GDM1 (cell line): ENCODE measurements at regions not wholly inside any gene's neighbourhood (a gene's known extent, or its start where the extent isn't known, plus 50 kb on each side); places are given as distances from the start of the nearest gene placed in this dataset.

Experiments used
- DNase-seq: peaks from one replicate; lab custom pipeline; 2025; lab: John Stamatoyannopoulos, UW

DNA sequence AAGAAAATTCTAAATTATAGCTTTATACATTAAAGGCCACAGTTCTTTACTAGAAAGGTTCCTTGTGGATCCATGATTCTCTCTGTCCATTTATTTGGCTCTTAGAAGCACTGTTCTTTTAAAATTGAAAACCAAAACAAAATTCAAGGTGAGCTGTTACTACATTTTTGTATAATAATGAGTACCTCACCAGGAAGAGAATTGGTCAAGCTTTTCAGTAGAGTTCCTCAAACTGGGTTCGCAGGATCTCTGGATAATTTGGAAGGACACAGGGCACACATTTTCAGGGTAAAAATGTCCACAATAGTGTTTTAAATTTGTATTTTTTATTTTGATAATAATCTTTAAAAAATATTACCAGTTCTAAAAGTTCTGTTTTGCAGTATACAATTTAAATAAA, 93.0 kb downstream of the PPP1R3A start:
- no peak for DNase-seq

DNA sequence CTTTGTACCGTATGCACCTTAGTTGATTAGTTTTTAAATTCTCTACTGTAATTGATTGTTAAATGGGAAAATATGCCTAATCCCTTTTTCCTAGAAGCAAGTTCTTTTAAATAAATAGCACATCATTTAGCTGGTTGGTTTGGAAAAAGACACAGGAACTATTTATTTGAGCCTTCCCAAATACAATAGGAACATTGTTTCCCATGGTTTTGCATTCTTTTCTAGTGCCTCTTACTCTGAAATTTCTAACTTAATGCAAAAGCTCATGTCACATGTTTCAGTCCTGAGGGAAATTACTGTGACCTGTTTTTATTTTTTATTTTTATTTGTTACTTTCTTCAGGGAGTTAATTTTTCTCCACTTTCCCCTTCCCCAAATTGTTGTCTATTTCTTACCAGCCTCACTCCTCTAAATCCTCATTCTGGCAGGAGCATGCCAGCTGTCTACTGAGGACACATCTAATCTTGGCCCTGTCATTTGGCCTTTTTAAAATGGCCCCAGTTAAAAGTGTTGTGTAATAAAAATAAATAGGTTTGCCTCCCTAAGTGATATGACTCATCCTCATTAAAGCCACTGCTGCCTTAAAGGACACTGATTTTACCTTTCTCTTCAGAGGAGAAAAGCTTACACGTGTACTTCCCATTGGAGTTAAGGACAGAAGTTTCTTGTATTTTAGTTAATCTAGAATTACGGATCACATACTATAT, 94.5 kb downstream of the PPP1R3A start:
- no peak for DNase-seq

DNA sequence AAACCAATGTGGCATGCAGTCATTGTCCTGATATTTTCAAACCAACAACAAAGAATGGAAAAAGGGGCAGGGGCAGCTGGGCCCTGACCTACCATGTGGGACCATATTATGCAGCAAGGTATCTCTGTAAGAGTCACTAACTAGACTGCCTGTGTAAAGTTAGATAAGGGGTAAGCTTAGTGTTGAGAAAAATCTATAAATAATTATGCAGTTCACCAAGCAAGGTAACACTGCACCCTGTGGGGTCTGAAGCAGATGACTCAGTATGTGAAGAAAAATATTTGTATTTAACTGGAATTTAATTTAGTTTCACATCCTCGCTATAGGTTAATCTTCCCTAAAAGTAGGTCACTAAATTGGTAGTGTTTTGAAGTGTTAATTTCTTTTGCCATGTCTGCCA, 99.3 kb downstream of the PPP1R3A start:
- no peak for DNase-seq

DNA sequence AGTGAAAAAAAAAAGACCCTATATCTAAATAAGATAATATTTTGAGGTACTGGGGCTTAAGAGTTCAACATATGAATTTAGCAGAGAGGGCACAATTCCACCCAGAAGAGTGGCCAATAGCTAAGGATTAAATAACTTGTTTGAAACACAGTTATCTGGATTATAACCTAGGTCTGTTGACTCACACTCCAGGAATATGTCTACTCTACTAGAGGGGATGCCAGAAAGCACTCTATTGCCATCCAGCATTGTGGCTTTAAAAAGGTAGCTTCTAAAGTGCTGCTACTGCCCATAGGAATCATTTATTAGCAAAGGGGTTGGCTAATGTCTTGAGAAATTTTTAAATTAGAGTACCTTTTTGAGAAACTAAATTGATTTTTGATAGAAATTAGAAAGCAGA, 102.2 kb downstream of the PPP1R3A start:
- no peak for DNase-seq

DNA sequence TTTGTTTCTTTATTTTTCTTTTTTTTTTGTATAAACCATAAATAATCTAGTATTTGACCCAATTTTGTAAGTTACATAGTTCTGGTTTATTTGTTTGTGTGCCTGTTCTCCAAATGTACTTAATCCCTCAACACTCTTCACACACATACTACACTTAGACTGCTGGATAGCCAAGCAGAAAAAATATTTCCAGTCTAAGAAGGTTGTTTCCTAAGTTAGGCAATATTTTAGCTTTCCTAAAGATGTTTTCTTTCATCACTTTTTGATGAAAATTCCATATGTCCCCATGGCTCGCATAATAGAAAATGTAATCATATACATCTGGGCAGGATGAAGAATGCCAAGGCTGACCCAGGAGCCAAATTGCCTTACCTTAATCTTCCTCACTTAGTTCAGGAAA, 105.3 kb downstream of the PPP1R3A start:
- no peak for DNase-seq

DNA sequence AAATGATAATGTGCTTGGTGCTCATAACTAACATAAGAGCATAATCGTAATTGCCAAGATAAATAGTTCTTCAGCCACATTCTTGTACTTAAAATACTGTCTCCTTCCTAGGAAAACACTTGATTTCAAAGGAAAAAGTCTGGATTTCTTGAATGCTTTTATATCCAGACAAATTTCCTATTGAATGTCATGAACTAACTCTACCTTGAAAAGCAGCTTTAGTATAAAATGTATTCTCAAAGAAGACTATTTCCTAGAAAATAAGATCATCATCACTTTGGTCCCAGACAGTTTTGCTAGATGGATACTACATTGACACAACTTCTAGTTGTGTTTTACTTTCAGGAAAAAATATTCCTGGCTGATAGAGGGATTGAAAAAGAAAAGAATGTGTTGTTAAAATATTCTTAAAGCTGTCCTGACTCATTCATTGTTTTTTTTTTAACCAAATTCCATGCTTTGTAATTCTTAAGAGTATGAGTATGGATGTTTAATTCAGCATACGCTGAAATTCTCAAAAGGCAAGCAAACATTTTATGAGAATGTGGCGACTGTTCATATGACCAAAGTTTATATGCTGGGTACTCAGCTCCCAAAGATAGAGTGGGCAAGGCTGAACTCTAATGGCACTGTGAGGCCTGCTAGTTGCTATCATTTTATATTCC, 106.1 kb downstream of the PPP1R3A start:
- no peak for DNase-seq

DNA sequence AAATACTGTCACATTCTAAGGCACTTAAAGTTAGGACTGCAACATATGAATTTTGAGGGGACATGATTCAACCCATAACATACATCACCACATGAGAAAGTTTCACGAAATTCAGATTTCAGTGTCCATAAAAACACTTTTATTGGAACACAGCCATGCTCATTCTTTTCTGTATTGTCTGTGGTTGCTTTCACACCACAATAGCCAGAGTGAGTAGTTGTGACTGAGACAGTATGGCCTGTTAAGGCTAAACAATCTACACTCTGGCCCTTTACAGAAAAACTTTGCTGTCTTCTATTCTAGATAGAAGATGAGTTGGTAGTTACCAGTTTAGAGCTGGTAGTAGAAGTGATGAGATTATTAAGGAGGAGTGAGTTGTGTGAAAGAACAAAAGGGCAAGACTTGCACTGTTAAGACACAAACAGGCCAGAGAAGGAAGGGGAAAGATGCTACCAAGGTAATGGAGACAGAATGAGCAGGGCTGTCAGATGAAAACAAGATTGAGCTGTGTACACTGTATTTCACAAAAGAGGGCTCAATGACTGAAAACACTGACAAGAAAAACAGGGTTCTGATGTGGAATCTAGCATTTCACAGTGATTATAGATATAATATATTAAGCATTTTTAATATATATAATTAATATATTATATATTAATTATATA, 108.6 kb downstream of the PPP1R3A start:
- no peak for DNase-seq

DNA sequence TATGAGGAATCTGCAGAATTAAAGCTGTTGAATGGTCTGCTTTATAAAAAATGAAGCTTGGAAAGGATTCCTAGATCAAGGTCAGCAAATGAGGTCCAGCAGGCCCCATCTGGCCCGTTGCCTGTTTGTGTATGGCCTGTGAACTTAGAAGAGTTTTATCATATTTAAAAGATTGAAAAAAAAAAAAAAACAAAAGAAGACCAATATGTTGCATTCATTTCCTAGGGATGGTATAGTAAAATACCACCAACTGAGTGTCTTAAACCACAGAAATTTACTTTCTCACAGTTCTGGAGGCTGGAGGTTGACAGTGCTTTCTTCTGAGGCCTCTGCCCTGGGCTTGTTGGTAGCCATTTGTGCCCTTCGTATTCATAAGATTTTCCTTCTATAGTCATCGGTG, 109.2 kb downstream of the PPP1R3A start:
- DNase-seq = no peak

DNA sequence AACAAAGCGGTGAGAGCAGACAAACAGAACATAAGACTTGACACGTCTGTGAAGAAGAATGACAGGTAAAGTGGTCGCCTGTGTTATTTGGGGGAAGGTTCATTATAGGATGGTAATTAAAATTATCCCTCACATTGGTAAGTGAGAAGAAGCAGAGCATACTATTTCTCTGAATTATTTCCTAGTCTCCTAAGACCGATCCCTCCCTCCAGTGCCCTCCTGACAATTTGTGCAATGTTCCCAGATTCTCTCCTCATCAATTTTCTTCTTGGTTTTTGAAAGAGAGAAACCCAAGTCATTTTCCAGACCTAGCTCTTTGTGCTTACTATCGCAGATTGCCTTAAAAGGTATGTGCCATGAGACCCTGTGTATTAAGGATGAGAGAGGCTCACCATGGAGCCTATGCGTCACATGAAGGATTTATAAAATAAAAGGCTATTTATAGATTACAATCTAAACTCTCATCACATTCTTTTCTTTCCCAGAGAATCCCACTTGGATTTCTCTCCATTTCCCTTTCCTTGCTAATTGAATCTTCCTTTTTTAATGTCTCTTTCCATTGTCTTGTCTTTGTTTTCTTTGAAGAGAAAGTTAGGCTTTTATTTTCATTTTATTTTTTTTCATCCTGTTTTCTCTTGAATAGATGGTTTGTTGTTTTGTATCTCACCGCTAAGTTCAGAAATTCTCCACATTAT, 112.0 kb downstream of the PPP1R3A start:
- no peak for DNase-seq

DNA sequence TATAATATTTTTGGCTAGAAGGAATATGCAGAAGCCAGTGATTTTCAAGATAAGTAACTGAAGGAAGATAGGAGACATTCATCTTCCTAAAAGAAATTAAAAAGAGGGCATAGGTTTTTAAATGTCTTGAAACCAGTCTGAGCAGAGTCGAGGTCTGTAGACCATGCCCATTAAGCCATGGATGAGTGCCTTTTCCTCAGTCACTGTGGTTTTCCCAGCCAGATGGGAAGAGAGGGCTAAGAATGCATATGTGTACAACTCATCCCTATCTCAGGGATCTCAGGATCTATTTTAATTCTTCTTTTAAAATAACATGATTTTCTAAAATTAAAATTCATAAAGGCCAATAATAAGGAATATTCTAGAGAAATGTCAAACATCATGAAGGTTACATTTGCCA, 112.8 kb downstream of the PPP1R3A start:
- DNase-seq = no peak

DNA sequence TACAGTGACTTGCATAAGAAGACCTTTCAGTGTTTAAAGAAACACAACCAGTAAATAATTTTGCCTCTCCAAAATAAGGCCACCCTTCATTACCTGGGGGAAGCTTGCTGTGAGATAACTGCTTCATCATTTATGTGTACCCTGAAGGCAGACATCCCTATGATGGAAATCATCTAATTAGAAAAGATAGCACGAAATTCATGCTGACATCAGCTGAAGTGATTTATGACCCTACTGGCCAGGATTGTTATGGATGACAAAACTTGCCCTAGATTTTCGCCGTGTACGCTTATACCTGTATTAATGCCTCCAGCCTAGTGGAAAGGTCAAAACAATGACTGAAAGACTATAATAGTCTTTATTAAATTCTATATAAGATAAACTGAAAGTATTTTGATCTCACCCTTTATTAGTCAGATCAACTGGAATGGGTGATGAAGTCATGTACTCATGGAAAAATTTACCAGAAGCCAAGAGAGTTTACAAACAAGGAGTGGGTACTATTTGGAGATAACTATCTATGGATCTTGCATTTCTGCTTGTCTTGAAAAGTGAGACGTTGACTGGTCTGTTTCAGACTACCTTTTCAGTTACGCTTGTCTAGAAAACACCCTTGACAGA, 114.2 kb downstream of the PPP1R3A start:
- no peak for DNase-seq

DNA sequence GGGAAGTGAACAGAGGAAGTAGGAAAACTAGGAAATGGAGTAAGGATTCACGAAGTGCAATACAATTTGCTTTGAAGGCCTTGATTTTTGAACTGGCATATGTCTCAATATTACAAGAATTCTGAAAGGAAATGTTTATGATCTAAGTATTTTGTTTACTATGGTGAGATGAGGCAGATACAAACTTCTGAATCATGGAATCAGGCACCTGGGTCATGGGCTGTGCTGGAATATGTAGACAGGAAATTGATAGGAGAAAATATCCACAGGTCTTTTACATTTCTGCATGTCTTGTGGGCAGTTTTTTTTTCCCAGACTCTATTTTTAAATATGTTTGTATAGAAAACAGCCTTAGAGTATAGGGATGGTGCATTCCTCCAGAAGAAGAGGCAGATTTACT, 117.1 kb downstream of the PPP1R3A start:
- DNase-seq = no peak

DNA sequence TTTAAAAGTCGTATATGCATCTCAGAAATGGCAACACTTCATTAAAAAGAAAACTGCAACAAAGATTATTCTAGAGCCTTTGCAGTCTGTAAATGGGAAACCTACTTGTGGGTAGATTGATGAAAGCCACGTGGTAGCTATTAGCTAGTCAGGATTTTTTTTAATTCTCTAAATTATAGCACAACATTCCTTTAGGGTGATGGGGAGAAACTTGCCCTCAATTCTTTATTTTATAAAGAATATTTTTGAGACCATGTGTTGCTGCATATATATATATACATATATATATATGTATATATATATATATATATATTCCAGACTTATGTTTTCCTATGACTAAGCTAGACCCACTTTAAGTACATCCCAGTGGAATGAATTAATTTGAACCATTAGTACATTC, 118.0 kb downstream of the PPP1R3A start:
- no peak for DNase-seq

DNA sequence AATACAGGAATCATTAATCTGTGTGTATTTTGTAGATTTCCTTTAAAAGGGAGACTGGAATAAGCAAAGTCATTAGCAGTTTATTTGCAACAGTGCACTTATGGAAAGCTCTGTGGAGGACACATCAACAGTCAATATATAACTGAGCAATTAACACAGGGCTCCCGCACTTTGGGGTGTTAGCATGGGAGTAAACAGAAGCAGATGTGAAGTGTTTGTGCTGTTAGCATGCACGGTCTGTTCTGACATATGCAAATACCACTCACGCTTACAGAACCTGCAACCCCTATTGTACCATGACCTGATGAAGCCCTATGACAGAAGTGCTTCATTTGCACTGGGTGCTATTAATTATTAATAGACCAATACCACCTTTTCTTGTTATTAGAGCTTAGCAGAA, 118.9 kb downstream of the PPP1R3A start:
- DNase-seq = no peak

DNA sequence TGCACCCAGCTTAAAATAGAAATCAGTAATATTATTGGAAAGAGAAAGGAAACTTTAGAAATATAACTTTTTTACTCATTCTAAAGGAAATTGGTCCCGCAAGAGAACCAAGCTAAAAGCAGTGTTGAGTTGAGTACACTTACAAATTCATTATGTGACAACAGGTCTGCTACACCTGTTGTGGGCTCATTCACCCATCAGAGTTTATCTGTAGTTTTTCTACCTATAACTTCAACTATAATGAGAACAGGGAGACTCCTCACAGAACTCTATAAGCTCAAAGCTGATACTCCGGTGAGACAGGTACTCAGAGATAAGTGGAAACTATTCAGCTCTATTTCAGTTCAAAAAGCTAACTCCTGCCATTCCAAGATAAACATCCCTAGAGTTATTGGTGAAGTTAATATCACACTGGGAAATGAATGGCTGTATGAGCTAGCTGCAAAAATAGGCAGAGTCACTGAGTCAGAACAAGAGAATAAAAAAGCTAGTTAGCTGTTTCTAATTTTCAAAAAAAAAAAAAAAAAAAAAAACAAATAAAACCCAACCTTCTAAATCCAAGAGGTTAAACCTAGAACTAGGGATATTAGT, 121.3 kb downstream of the PPP1R3A start:
- no peak for DNase-seq

DNA sequence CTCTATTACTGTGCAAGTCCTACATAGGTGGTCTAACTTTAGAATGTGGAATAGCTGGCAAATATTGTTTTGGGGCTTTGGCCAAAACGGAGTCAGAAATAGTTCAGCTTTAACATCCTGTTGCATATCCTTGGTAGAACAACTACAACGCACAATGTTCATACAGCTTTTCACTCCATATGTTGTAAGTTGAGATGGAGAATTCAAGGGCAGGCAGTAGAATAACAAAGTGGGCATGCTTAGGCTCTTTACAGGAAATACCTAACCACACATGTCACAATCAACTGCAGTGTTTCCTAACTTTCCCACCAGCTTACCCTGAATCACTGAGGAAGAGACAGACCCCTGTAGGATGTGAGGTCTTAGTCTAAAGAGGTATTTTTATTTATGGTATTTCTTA, 122.3 kb downstream of the PPP1R3A start:
- no peak for DNase-seq

DNA sequence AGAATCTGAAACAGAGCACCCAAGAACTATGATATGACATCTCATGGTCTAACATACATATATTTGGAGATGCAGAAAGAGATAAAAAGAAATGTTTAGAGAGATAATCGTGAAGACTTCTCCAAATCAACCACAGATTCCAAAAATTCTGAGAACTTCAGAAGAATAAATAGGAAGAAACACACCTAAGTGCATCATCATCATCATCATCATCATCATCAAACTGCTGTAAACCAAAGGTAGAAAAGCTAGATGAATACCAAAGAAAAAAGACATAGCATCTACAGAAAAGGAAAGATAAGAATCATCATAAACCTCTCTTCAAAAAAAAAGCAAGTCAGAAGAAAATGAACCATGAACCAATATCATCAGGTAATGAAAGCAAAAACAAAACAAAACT, 124.2 kb downstream of the PPP1R3A start:
- no peak for DNase-seq

DNA sequence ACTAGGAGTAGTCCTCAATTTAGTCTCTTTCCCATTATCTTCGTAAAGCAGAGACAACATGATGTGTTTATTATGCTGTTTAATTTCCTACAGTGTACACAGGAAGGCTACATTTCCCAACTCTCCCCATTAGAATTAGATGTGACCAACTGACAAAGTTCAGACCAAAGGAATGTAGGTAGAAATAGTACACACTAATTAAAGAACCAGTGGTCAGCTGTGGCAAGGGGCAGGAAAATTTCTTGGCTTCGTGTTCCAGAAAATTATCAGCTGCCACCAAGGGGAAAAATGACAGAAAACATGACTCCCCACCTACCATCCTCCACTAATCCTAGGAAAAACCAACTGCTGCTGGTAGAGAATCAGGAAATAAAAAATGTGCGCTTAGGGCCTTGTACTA, 125.6 kb downstream of the PPP1R3A start:
- DNase-seq = no peak

DNA sequence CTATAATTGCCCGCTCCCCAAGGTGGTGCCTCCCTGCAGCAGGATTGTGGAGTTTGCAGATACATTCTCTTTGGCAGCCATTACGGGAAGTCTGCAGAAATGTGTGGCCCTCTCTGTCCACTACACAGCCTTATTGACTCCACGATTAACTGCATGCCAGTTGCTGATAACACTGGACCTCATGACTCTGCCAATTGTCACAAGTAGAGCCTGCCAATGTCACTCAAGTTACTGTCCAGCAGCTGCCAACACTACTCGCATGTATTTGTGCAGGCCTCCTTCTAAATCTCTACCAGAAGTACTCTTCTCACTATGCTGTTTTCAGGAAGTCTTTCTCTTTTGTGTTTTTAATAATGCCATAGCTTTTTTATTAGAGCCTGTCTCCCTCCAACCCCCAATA, 128.8 kb downstream of the PPP1R3A start:
- no peak for DNase-seq

DNA sequence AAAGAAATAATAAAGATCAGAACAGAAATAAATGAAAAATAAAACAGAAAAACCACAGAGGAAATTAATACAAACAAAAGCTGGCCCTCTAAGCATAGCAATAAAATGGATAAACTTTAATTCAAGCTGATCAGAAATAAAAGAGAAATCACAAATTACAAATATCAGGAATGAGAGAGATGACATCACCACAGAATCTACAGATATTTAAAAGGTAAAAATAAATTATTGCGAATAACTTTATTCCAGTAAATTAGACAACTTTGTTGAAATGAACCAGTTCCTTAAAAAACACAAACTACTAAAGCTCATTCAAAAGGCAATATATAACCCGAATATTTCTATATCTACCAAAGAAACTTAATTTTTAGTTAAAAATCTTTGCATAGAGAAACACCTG, 131.7 kb downstream of the PPP1R3A start:
- no peak for DNase-seq

DNA sequence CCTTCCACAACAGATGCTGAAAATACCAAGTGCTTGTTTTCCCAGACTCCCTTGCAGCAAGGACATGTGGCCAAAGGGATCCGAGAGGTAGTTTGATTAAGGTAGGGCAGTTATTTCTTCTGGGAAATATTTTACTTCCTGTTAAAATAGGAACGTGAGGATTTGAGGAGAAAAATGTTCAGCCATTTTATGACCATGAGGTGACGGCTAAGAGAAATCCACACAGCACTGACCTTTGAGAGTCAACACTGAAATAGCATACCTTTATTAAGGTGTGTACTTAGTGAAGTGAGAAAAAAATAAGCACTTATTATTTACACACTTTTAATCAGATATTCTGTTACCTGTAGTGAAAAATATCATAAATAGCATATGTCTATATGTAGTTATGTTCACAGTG, 133.9 kb downstream of the PPP1R3A start:
- DNase-seq = no peak

DNA sequence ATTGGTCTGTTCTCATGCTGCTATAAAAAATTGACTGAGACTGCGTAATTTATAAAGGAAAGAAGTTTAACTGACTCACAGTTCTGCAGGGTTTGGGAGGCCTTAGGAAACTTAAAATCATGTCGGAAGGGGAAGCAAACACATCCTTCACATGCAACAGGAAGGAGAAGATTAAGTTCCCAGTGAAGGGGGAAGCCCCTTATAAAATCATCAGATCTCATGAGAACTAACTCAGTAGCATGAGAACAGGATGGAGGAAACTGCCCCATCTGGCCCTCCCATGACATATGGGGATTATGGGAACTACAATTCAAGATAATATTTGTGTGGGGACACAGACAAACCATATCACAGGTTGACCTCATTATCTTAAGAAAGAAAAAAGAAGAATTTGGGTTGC, 134.5 kb downstream of the PPP1R3A start:
- no peak for DNase-seq
